Caco-2 (cell line): ENCODE measurements at regions not wholly inside any gene's neighbourhood (a gene's known extent, or its start where the extent isn't known, plus 50 kb on each side); places are given as distances from the start of the nearest gene placed in this dataset.
"Not testable (repeated sequence)": the region's sequence is repeated elsewhere in the genome, so short reads cannot be mapped to it uniquely, and the experiment has no call there.

Source experiments
- BruUV-seq: library from RNA; stranded (reverse); fragments of 400-500 nt; replicated peaks from 2 replicates; lab custom pipeline; 2021; lab: Mats Ljungman, UMichigan
- CTCF ChIA-PET: fragments of 300-600 bp; sonication (Branson Sonifier 250); formaldehyde crosslinking; loops from one replicate; lab custom pipeline; 2022; ENCODE audit warnings: antibody characterized with exemption; lab: Charles Lee
- POLR2A ChIA-PET: fragments of 300-600 bp; sonication (Branson Sonifier 250); formaldehyde crosslinking; loops from one replicate; lab custom pipeline; 2022; ENCODE audit warnings: antibody characterized with exemption; lab: Charles Lee
- DNase-seq, 2 experiments: peaks; one replicate each; pipeline versions ENCODE4 v3.0.0 to v3.0.0-alpha.2; 2020 to 2022
- H3K27me3 ChIP-seq: replicated peaks from 2 replicates; pipeline ENCODE4 v1.6.0; 2011; ENCODE audit warnings: low read length; ENCODE audit not compliant: control insufficient read depth, insufficient read depth
- H3K36me3 ChIP-seq: 2 replicates; pipeline ENCODE4 v1.5.1; 2011; ENCODE audit warnings: low read length; ENCODE audit not compliant: control insufficient read depth, insufficient read depth
- H3K4me1 ChIP-seq: fragments of 250-450 bp; sonication (Bioruptor Pico); 2 replicates; pipeline ENCODE4 v1.5.1; 2020; ENCODE audit warnings: mild to moderate bottlenecking
- H3K4me3 ChIP-seq: 2 replicates; pipeline ENCODE4 v1.5.1; 2011; ENCODE audit warnings: low read depth, mild to moderate bottlenecking, control low read depth, low read length
- H3K9me3 ChIP-seq: fragments of 250-450 bp; sonication (Bioruptor Pico); 2 replicates; pipeline ENCODE4 v1.5.1; 2020; ENCODE audit warnings: mild to moderate bottlenecking, moderate library complexity
- H3K27ac Mint-ChIP-seq: one replicate; pipeline ENCODE4 v1.8.0; 2022; ENCODE audit warnings: mixed read lengths; ENCODE audit not compliant: unreplicated experiment
- H3K27me3 Mint-ChIP-seq: one replicate; pipeline ENCODE4 v1.8.0; 2022; ENCODE audit warnings: mixed read lengths; ENCODE audit not compliant: insufficient read depth, unreplicated experiment
- H3K36me3 Mint-ChIP-seq: one replicate; pipeline ENCODE4 v1.8.0; 2022; ENCODE audit warnings: mild to moderate bottlenecking, mixed read lengths; ENCODE audit not compliant: insufficient read depth, unreplicated experiment
- H3K4me1 Mint-ChIP-seq: one replicate; pipeline ENCODE4 v1.8.0; 2022; ENCODE audit warnings: low read depth, mixed read lengths; ENCODE audit not compliant: unreplicated experiment
- H3K4me3 Mint-ChIP-seq: one replicate; pipeline ENCODE4 v1.8.0; 2022; ENCODE audit warnings: mild to moderate bottlenecking, moderate library complexity, mixed read lengths; ENCODE audit not compliant: unreplicated experiment
- H3K9me3 Mint-ChIP-seq: one replicate; pipeline ENCODE4 v1.8.0; 2022; ENCODE audit warnings: mixed read lengths; ENCODE audit not compliant: unreplicated experiment
- intact Hi-C: fragments of 100-400 bp; cut with micrococcal nuclease; formaldehyde crosslinking; loops from one replicate; pipeline ENCODE4 v1.10.0; 2022; ENCODE audit not compliant: unreplicated experiment
- TF ChIP-seq, protein P1 (sequence below), 2 experiments: fragments of 200-600 bp in 1 of 2; IDR thresholded peaks; 1 replicate in 1 of 2; 2 replicates in 1 of 2; pipeline versions ENCODE4 v1.5.1 to v1.8.0; 2011 to 2022; ENCODE audit warnings: antibody characterized with exemption in 1 of 2, control low read depth in 1 of 2, inconsistent platforms in 1 of 2, low read depth in 1 of 2, low read length in 1 of 2, mild to moderate bottlenecking in 1 of 2, moderate library complexity in 1 of 2; ENCODE audit not compliant: insufficient read depth in 1 of 2, severe bottlenecking in 1 of 2, unreplicated experiment in 1 of 2

- intact Hi-C loops: no loop called here
- no peaks in the 10 kb centered on the region for H3K36me3 Mint-ChIP-seq
- no peaks in the 10 kb centered on the region for H3K4me1 Mint-ChIP-seq
- BruUV-seq: no TSS peak
- H3K27ac Mint-ChIP-seq: no peak overlapping the region
- no peak overlapping the region for H3K4me3 Mint-ChIP-seq
- H3K27me3 Mint-ChIP-seq: peaks cover 7% of the 10 kb centered on the region
- no peaks in the 10 kb centered on the region for H3K4me1 ChIP-seq
- TF ChIP-seq, protein P1, sequence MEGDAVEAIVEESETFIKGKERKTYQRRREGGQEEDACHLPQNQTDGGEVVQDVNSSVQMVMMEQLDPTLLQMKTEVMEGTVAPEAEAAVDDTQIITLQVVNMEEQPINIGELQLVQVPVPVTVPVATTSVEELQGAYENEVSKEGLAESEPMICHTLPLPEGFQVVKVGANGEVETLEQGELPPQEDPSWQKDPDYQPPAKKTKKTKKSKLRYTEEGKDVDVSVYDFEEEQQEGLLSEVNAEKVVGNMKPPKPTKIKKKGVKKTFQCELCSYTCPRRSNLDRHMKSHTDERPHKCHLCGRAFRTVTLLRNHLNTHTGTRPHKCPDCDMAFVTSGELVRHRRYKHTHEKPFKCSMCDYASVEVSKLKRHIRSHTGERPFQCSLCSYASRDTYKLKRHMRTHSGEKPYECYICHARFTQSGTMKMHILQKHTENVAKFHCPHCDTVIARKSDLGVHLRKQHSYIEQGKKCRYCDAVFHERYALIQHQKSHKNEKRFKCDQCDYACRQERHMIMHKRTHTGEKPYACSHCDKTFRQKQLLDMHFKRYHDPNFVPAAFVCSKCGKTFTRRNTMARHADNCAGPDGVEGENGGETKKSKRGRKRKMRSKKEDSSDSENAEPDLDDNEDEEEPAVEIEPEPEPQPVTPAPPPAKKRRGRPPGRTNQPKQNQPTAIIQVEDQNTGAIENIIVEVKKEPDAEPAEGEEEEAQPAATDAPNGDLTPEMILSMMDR (IDR thresholded peaks at IDR 0.05; ENCODE audit: insufficient read depth in 1 of 2, low read depth in 1 of 2, low read length in 1 of 2, severe bottlenecking in 1 of 2, unreplicated experiment in 1 of 2): no peak
- H3K9me3 ChIP-seq: no peaks in the 10 kb centered on the region
- no peak for DNase-seq
- H3K27me3 ChIP-seq: no peaks in the 10 kb centered on the region
- CTCF ChIA-PET: no interaction called here
- POLR2A ChIA-PET: no interaction called here
- no peaks in the 10 kb centered on the region for H3K36me3 ChIP-seq
- no peak overlapping the region for H3K4me3 ChIP-seq
- H3K9me3 Mint-ChIP-seq: peaks cover 18% of the 10 kb centered on the region
These were observed 134.0 kb downstream of the MED10 start for GRCh38 chr5:6244339-6244714.

- Mint-ChIP-seq H3K27ac (no peak overlapping the region), H3K27me3 (peaks cover 6% of the 10 kb centered on the region), H3K9me3 (peaks cover 18% of the 10 kb centered on the region), H3K36me3 (no peaks in the 10 kb centered on the region), H3K4me1 (no peaks in the 10 kb centered on the region), H3K4me3 (no peak overlapping the region)
- CTCF ChIA-PET: no interaction called here
- no peak for DNase-seq
- Histone ChIP-seq H3K4me1 (no peaks in the 10 kb centered on the region), H3K27me3 (no peaks in the 10 kb centered on the region), H3K36me3 (no peaks in the 10 kb centered on the region), H3K4me3 (no peak overlapping the region), H3K9me3 (no peaks in the 10 kb centered on the region)
- intact Hi-C loops: no loop called here
- no TSS peak for BruUV-seq
- TF ChIP-seq, protein P1 (IDR thresholded peaks at IDR 0.05; ENCODE audit: insufficient read depth in 1 of 2, low read depth in 1 of 2, low read length in 1 of 2, severe bottlenecking in 1 of 2, unreplicated experiment in 1 of 2): no peak
- POLR2A ChIA-PET: no interaction called here
These were observed 134.5 kb downstream of the MED10 start for GRCh38 chr5:6243706-6244338.

DNA sequence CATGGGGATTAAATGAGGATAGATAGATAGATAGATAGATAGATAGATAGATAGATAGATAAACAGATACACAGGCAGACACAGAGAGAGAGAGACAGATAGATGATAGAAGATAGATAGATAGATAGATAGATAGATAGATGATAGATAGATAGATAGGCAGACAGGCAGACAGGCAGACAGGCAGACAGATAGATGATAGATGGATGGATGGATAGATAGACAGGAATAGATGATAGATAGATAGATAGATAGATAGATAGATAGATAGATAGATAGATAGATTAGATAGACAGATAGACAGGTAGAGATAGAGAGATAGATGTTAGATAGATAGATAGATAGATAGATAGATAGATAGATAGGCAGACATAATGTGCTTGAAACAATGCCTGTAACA, 137.3 kb downstream of the MED10 start:
- POLR2A ChIA-PET, H3K4me1 ChIP-seq, H3K4me1 Mint-ChIP-seq, H3K27me3 Mint-ChIP-seq, H3K36me3 ChIP-seq, H3K4me3 Mint-ChIP-seq, H3K27ac Mint-ChIP-seq, BruUV-seq, H3K9me3 ChIP-seq, H3K4me3 ChIP-seq, DNase-seq, H3K27me3 ChIP-seq, CTCF ChIA-PET, intact Hi-C loops, H3K36me3 Mint-ChIP-seq: not testable (repeated sequence)
- H3K9me3 Mint-ChIP-seq: peaks cover 18% of the 10 kb centered on the region
